ENCODE measurements at regions not wholly inside any gene's neighbourhood (a gene's known extent, or its start where the extent isn't known, plus 50 kb on each side); places are given as distances from the start of the nearest gene placed in this dataset.

- no peak for DNase-seq (ENCODE audit: low read depth in 1 of 2, low spot score in 1 of 2)
- in situ Hi-C loops (cut with HindIII; ENCODE audit: low pct_unique_long_range_greater_than_20kb, low sequenced_read_pairs) = no loop called here
- no peak for TF ChIP-seq JUND (IDR thresholded peaks at IDR 0.05; ENCODE audit: low read depth)
Observed at GRCh38 chr7:46633200-46633599, 712.1 kb upstream of the IGFBP3 start.

DNA sequence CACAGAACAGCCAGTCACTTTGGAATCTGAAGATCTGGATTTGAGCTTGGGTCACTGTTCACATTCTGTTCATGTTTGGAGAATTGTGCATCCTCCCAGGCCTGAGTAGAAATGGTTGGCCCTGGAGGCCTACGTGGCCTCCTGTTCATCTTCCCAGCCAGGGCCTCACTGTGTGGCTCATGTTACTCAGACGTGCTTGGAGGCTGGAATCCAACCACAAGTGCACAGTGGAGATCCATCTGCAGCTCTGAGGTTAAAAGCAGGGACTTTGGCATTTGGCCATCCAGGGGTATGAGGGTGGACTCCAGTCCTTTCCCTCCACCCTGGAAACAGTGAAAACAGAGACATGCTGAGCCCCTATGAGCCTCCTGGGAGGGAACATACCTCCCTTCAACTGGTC lies 709.0 kb upstream of the IGFBP3 start:
- DNase-seq (ENCODE audit: low read depth in 1 of 2, low spot score in 1 of 2) = no peak
- in situ Hi-C loops (cut with HindIII; ENCODE audit: low pct_unique_long_range_greater_than_20kb, low sequenced_read_pairs) = no loop called here
- TF ChIP-seq JUND (IDR thresholded peaks at IDR 0.05; ENCODE audit: low read depth) = no peak

GRCh38 chr7:46628389-46628788 lies 707.3 kb upstream of the IGFBP3 start:
- in situ Hi-C loops (cut with HindIII; ENCODE audit: low pct_unique_long_range_greater_than_20kb, low sequenced_read_pairs) = no loop called here
- no peak for TF ChIP-seq JUND (IDR thresholded peaks at IDR 0.05; ENCODE audit: low read depth)
- no peak for DNase-seq (ENCODE audit: low read depth in 1 of 2, low spot score in 1 of 2)

- no peak for DNase-seq (ENCODE audit: low read depth in 1 of 2, low spot score in 1 of 2)
- TF ChIP-seq JUND (IDR thresholded peaks at IDR 0.05; ENCODE audit: low read depth) = no peak
- in situ Hi-C loops (cut with HindIII; ENCODE audit: low pct_unique_long_range_greater_than_20kb, low sequenced_read_pairs) = no loop called here
Observed at GRCh38 chr7:46626691-46627310, 705.7 kb upstream of the IGFBP3 start.

DNA sequence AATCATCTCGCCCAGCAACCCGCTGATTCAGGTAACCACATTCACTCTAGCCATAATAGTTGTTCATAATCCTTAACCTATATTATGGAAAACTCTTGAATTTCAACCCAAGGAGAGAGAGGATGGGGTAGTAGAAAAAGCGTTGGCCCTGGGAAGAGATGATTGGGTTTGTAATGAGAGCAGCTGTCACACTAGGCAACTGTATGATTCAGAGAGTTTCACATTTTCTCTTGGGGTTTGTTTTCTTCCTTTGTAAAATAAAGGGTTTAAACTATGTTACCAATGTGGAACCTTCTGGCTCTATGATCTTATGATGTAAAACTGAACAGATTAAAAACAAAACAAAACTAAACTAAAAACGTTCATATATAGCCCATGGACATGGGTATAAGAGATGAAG lies 705.2 kb upstream of the IGFBP3 start:
- in situ Hi-C loops (cut with HindIII; ENCODE audit: low pct_unique_long_range_greater_than_20kb, low sequenced_read_pairs) = no loop called here
- TF ChIP-seq JUND (IDR thresholded peaks at IDR 0.05; ENCODE audit: low read depth) = no peak
- DNase-seq (ENCODE audit: low read depth in 1 of 2, low spot score in 1 of 2) = no peak

GRCh38 chr7:46625032-46625431 lies 704.0 kb upstream of the IGFBP3 start:
- no peak for DNase-seq (ENCODE audit: low read depth in 1 of 2, low spot score in 1 of 2)
- in situ Hi-C loops (cut with HindIII; ENCODE audit: low pct_unique_long_range_greater_than_20kb, low sequenced_read_pairs) = no loop called here
- no peak for TF ChIP-seq JUND (IDR thresholded peaks at IDR 0.05; ENCODE audit: low read depth)

GRCh38 chr7:46622251-46622650 lies 701.2 kb upstream of the IGFBP3 start:
- in situ Hi-C loops (cut with HindIII; ENCODE audit: low pct_unique_long_range_greater_than_20kb, low sequenced_read_pairs) = no loop called here
- DNase-seq (ENCODE audit: low read depth in 1 of 2, low spot score in 1 of 2) = no peak
- no peak for TF ChIP-seq JUND (IDR thresholded peaks at IDR 0.05; ENCODE audit: low read depth)

- in situ Hi-C loops (cut with HindIII; ENCODE audit: low pct_unique_long_range_greater_than_20kb, low sequenced_read_pairs) = no loop called here
- DNase-seq (ENCODE audit: low read depth in 1 of 2, low spot score in 1 of 2) = no peak
- no peak for TF ChIP-seq JUND (IDR thresholded peaks at IDR 0.05; ENCODE audit: low read depth)
Observed at GRCh38 chr7:46619723-46620310, 698.7 kb upstream of the IGFBP3 start.

DNA sequence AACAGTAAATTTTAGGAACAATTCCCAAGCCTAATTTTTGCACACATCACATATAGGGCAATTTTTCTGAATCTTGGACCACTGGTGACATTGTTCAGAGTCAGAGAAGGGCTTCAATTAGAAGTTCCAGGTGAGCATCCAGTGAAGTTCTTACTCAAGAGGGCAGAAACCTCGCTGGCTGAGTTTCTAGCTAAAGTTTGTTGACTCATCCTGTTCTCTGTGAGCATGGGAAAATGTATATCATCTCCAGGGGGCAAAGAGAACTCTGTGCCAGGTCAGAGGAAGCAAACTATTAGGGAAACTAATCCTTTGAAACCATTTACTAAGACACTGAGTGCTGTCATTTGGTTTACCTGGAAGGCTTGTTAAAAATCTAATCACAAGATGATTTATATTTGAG lies 695.6 kb upstream of the IGFBP3 start:
- no peak for DNase-seq (ENCODE audit: low read depth in 1 of 2, low spot score in 1 of 2)
- TF ChIP-seq JUND (IDR thresholded peaks at IDR 0.05; ENCODE audit: low read depth) = no peak

GRCh38 chr7:46613551-46613950 lies 692.5 kb upstream of the IGFBP3 start:
- no peak for DNase-seq (ENCODE audit: low read depth in 1 of 2, low spot score in 1 of 2)
- in situ Hi-C loops (cut with HindIII; ENCODE audit: low pct_unique_long_range_greater_than_20kb, low sequenced_read_pairs) = no loop called here
- no peak for TF ChIP-seq JUND (IDR thresholded peaks at IDR 0.05; ENCODE audit: low read depth)

More for the DNA sequence above, 695.6 kb upstream of the IGFBP3 start:
- in situ Hi-C loops (cut with HindIII; ENCODE audit: low pct_unique_long_range_greater_than_20kb, low sequenced_read_pairs) = no loop called here

DNA sequence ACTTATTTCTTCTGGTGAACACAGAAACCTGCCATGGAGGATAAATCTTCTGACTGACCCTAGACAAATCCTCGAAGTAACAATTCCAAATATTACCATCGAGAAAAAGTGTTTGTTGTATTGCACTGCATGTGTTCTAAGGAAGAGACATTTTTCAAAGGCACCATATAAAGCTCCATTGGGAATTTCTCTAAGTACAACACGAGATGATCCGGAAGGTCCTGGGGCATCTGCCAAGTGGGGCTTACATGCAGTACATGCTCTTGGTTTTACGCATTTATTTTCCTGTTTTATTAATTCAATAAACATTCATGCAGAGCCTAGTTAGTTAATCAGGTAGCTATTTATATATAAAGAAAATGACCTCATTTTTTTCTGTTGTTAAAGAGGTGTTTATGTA lies 692.0 kb upstream of the IGFBP3 start:
- no peak for DNase-seq (ENCODE audit: low read depth in 1 of 2, low spot score in 1 of 2)
- in situ Hi-C loops (cut with HindIII; ENCODE audit: low pct_unique_long_range_greater_than_20kb, low sequenced_read_pairs) = no loop called here
- TF ChIP-seq JUND (IDR thresholded peaks at IDR 0.05; ENCODE audit: low read depth) = no peak

GRCh38 chr7:46611508-46611907 lies 690.4 kb upstream of the IGFBP3 start:
- no peak for TF ChIP-seq JUND (IDR thresholded peaks at IDR 0.05; ENCODE audit: low read depth)
- in situ Hi-C loops (cut with HindIII; ENCODE audit: low pct_unique_long_range_greater_than_20kb, low sequenced_read_pairs) = no loop called here
- DNase-seq (ENCODE audit: low read depth in 1 of 2, low spot score in 1 of 2) = no peak

GRCh38 chr7:46610746-46611145 lies 689.7 kb upstream of the IGFBP3 start:
- TF ChIP-seq JUND (IDR thresholded peaks at IDR 0.05; ENCODE audit: low read depth) = no peak
- in situ Hi-C loops (cut with HindIII; ENCODE audit: low pct_unique_long_range_greater_than_20kb, low sequenced_read_pairs) = no loop called here
- DNase-seq (ENCODE audit: low read depth in 1 of 2, low spot score in 1 of 2) = no peak

- DNase-seq (ENCODE audit: low read depth in 1 of 2, low spot score in 1 of 2) = no peak
- in situ Hi-C loops (cut with HindIII; ENCODE audit: low pct_unique_long_range_greater_than_20kb, low sequenced_read_pairs) = no loop called here
- TF ChIP-seq JUND (IDR thresholded peaks at IDR 0.05; ENCODE audit: low read depth) = no peak
Observed at GRCh38 chr7:46607176-46607575, 686.1 kb upstream of the IGFBP3 start.
